HG02884 (cell line): ENCODE measurements at regions not wholly inside any gene's neighbourhood (a gene's known extent, or its start where the extent isn't known, plus 50 kb on each side); places are given as distances from the start of the nearest gene placed in this dataset.

Experiments used
- ATAC-seq: cut with Tn5 transposase; IDR thresholded peaks from one replicate; pipeline ENCODE4 v1.9.1; 2021; ENCODE audit warnings: mild to moderate bottlenecking, moderate library complexity; ENCODE audit not compliant: unreplicated experiment

DNA sequence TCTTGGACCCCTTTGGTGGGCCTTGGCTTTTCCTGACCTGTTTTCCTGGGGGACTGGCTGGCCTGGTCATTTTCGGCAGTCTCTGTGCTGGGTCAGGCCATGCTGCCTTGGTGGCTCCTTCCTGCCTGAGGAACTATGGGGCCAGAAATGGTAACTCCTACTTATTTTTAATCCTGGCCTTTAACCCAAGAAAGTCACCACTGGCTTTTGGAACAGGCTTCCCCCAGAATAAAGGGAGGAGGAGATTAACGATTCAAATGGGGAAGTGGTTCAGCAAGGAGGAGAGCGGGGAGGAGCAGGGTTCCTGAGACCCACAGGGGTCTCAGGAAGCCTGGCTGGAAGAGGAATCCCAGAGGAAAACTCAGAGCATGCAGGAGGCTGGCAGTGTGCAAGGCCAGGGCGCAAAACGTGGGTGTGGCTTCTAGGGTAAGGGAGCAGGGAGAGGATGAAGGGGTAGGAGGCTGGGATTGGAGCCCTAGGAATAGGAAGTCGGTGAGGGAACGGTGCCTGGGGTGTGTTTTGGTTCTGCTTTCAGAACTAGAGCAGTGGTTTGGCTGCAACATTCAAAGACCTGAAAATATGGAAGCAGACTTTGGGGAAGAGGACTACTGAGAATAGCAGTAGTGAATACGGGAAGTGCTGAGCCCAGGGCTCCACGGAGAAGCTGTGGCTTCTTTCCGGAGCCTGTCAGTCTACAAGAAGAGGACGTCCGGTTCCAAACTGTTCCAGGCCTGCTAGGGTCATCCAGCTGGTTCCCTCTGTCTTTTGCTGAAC, 271.1 kb upstream of the KLF4 start:
- ATAC-seq, result no peak

DNA sequence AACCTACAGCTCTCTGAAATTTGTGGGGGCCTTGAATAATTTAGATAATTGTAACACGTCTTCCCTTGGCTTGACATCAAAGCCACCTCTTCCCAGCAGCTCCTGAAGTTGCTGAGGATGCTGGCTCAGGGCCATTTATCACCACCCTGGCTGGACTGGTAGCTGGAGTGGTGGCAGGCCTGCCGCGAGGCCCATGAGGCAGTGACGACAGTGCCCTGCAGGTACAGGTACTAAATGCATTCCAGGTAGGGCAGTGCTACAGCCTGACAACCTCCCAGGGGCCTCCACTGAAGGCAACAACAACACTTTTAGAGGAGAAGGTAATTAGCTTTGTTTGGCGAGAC, 270.2 kb upstream of the KLF4 start:
- ATAC-seq, result no peak

- no peak for ATAC-seq
Observed at GRCh38 chr9:107759009-107759822, 269.6 kb upstream of the KLF4 start.

DNA sequence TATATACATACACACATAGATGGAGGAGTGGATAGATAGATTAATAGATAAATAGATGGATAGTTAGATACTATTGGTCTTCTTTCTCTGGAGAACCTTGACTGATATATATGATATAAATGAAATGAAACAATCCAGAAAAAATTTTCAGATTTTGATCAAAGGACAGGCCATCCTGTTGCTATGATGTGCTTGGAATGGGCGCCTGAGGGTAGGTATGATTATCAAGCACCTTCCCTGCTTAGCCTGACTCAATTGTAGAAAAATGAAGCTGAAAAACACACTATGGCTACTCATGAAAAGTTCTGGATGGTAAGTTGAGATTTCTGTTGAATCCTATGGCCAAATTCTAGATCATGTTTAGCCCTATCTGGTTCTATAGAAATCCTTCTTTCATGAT, 266.5 kb upstream of the KLF4 start:
- ATAC-seq, result no peak

DNA sequence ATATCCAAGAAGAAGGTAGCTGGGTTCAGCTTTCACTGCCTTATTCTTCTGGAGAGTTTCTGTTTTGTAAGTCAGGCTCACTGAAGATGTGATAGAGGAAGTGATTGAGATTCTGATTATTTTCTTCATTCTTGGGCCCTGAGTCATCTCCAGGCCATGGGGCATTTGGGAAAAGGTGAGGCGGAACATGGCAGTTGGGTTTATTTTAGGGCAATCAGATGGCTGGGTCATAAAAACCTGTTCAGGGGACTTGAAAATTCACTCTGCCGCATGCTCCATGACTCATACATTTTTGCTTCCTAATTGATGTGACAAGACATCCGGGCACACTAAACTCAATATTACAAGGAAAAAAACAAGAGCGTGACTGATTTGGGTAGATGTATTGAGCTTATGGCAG, 265.7 kb upstream of the KLF4 start:
- no peak for ATAC-seq

- ATAC-seq, result peak; percentile 82
Observed at GRCh38 chr9:107751567-107752210, 262.1 kb upstream of the KLF4 start.

DNA sequence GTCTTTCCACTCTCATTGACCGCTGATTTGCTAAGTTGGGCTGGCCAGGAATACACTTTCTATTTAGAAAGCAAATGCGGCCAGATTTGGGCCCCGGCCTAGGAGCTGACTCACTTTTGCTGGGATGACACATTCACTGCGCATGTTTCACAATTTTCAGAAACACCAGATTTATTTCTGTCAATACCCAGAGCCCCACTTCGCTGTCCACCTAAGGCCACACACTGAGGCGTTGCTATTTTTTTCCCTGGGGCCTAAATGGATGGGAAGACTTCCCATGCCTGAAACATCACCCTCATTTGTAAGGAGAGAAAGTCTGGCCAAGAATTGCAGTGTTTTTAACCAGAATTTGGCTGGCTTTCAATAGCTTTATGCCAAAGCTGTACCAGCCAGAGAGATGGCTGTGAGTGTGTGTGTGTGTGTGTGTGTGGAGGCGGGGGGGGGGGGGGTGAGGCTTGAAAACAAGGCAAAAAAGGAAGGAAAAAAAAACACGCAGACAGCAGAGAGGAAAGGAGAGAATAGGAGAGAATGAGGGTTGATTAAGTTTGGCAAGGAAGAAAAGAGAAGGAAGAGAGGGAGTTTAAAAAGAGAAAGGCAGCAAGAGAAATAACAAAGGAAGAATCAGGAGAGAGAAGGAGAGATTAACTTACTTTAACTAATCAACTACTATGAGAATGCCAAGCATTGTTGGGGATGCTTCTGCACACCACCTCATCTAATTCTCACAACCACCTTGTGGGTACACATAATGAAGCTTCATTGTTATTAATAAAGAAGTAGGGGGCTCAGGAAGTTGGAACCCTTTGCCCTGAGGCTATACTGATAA, 261.4 kb upstream of the KLF4 start:
- ATAC-seq, result no peak

GRCh38 chr9:107749787-107750444, 260.3 kb upstream of the KLF4 start:
- no peak for ATAC-seq

DNA sequence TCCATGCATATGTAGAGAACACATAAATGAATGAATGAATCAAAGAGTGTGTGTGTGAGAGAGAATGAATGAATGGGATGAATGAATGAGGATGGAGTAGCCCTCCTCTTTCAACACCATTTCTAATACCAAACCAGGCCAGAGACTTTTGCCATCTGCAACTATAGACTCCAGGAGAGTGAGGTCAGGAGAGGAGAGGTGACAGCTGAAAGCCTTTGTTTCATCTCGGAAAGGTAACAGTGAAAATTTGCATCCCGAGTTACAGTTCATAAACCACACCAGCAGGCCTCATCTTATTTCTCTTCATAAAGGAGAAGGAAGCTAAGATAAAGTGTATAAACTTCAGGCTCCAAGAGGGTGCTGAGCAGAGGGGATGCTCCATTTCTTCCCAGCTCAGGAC, 255.3 kb upstream of the KLF4 start:
- ATAC-seq, result no peak

- no peak for ATAC-seq
Observed at GRCh38 chr9:107742531-107743309, 253.2 kb upstream of the KLF4 start.

DNA sequence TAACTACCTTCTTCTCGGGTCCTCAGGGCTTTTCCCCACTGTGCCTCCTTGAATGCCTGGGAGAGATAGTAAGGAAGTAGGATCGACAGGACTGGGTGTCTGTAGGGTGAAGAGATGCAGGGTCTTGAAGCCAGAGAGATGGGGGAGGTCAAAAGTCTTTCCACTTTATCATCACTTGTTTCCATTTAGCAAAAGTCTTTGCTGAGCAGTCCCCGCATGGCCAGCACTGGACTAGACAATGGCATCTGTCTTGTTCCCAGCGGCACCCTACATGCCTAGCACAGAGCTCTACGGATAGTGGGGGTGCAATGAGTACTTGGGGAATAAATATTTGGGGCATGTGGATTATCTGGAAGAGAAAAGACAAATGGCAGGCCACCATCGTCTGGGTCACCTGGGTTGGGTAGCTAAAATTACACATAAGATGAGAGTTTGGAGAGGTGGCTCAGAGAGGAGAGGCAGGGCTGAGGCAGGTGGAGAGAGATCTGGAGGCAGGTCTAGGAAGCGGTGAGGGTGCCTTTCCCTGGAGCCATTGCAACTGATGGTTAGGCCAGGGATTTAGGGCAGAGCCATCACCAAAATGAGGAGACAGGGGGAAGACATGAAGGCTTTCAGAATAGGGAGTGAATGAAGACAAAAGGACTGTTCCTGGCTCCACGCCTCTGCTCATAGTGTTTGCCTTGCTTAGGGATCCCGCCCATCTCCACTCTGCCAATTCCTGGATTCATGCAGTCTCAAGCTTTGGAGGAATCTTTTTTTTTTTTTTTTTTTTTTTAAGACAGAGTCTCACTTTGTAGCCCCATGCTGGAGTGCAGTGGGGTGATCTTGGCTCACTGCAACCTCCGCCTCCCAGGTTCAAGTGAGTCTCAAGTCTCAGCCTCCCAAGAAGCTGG, 250.8 kb upstream of the KLF4 start:
- no peak for ATAC-seq

DNA sequence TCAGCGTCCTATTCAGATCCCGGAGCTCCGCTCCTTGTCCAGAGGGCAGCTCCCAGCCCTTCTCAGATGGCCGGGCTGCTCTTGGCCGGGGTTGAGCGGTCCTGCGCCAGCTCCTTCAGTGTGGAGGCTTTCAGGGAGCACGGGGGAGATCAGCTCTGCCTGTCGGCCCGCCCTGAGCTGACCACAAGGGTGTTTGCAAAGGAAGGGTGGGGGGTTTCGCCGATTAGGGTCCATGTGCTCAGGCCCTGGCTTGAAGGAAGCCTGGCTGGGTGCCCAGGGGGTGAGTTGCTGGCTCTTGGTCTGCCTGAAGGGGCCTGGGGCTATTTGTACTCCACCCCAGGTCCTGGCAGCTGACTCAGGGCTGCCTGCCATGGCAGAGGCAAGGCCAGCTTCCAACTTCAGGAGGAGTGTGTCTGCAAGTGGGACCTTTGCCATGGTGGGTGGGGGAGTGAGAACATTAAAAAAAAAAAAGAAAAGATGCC, 250.1 kb upstream of the KLF4 start:
- ATAC-seq, result no peak

DNA sequence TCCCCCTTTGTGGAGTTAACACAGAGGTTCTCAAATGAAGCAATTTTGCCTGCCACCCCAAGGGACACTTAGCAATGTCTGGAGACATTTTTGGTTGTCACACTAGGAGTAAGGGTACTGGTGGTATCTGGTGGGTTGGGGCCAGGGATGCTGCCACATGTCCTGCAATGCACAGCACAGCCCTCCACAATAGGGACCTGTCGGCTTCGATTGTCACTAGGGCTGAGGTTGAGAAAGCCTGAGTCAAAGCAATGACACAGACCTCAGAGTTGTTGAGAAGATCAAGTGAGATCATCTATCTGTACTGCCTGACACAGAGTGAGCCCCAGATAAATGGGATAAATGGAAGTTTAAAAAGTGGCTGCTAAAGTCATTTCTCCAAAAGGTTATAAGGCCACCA, 249.2 kb upstream of the KLF4 start:
- ATAC-seq, result no peak

- ATAC-seq, result no peak
Observed at GRCh38 chr9:107737987-107738743, 248.6 kb upstream of the KLF4 start.

DNA sequence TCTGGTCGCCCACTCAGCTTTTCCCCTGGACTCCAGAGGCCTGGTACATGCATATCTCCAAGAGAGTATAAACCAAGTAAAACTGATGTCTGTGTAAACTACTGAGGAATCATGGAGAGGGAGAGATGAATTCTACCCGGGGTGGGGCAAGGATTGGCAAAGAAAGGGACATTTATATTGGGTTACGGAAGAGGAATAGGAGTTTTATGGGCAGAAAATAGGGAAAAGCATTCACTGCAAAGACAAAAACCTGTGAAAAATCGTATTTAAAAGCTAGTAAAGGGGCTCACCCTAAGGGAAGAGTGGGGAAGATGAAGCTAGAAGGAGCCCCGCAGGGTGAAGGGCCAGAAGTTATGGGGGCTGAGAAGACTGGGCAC, 248.0 kb upstream of the KLF4 start:
- ATAC-seq, result no peak

GRCh38 chr9:107735821-107736220, 246.3 kb upstream of the KLF4 start:
- no peak for ATAC-seq

DNA sequence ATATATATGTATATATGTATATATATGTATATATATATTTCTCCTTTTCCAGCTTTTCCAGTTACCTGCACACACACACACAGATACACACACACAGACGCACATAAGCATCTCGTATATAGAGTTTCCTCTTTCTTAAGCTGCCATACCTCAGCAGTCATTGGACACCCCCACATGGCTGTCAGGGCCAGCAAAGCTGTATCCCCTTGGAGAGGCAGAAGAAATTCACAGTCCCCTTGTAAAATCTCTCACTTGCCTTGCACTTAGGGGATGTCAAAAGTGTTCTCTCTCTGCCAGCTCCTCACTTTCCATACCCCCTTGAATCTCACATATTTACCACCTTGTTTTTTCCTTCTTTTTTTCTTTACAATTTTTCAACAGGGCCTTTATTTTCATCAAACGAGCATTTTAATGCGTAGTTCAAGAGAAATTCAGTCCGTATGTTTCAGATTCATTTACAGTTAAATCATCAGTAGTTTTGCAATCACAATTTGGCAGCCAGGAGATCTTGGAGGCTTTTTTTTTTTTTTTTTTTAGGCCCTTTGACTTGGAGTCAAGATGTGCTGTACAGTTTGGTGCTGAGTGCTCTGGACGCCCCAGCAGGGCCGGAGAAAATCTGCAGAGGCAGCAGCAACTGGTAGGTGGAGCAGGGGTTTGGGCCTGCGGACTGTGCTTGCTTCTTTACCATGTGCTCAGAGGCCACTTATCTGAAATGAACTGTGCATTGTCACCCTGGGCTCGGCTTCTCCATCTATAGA, 244.9 kb upstream of the KLF4 start:
- ATAC-seq, result no peak
